ENCODE measurements at regions not wholly inside any gene's neighbourhood (a gene's known extent, or its start where the extent isn't known, plus 50 kb on each side); places are given as distances from the start of the nearest gene placed in this dataset.

GRCh38 chr20:58072695-58073671 lies 155.5 kb downstream of the ANKRD60 start:
- intact Hi-C loops (cut with micrococcal nuclease): no loop called here
- Mint-ChIP-seq H3K4me1 (ENCODE audit: low read depth) (peaks cover 5% of the 10 kb centered on the region), H3K27ac (no peak overlapping the region), H3K27me3 (ENCODE audit: insufficient read depth) (peaks cover 4% of the 10 kb centered on the region), H3K36me3 (ENCODE audit: low read depth) (no peaks in the 10 kb centered on the region), H3K9me3 (no peaks in the 10 kb centered on the region), H3K4me3 (no peak overlapping the region)
- no peak for DNase-seq (ENCODE audit: low spot score)

GRCh38 chr20:58071991-58072390 lies 156.5 kb downstream of the ANKRD60 start:
- Mint-ChIP-seq H3K4me3 (no peak overlapping the region), H3K9me3 (no peaks in the 10 kb centered on the region), H3K27ac (no peak overlapping the region), H3K27me3 (ENCODE audit: insufficient read depth) (peaks cover 4% of the 10 kb centered on the region), H3K36me3 (ENCODE audit: low read depth) (no peaks in the 10 kb centered on the region), H3K4me1 (ENCODE audit: low read depth) (peaks cover 5% of the 10 kb centered on the region)
- no peak for DNase-seq (ENCODE audit: low spot score)
- intact Hi-C loops (cut with micrococcal nuclease): no loop called here

- no peak overlapping the region for H3K27ac Mint-ChIP-seq
- no peak overlapping the region for H3K4me3 Mint-ChIP-seq
- peaks cover 4% of the 10 kb centered on the region for H3K27me3 Mint-ChIP-seq (ENCODE audit: insufficient read depth)
- peaks cover 5% of the 10 kb centered on the region for H3K4me1 Mint-ChIP-seq (ENCODE audit: low read depth)
- no peaks in the 10 kb centered on the region for H3K36me3 Mint-ChIP-seq (ENCODE audit: low read depth)
- no peak for DNase-seq (ENCODE audit: low spot score)
- no peaks in the 10 kb centered on the region for H3K9me3 Mint-ChIP-seq
- intact Hi-C loops (cut with micrococcal nuclease): no loop called here
Observed at GRCh38 chr20:58071298-58071697, 157.2 kb downstream of the ANKRD60 start.

GRCh38 chr20:58070664-58071196 lies 157.7 kb downstream of the ANKRD60 start:
- Mint-ChIP-seq H3K27me3 (ENCODE audit: insufficient read depth) (peaks cover 4% of the 10 kb centered on the region), H3K27ac (no peak overlapping the region), H3K4me1 (ENCODE audit: low read depth) (peaks cover 5% of the 10 kb centered on the region), H3K36me3 (ENCODE audit: low read depth) (no peaks in the 10 kb centered on the region), H3K4me3 (no peak overlapping the region), H3K9me3 (no peaks in the 10 kb centered on the region)
- DNase-seq (ENCODE audit: low spot score): no peak
- intact Hi-C loops (cut with micrococcal nuclease): no loop called here

GRCh38 chr20:58069796-58070663 lies 158.4 kb downstream of the ANKRD60 start:
- no peak overlapping the region for H3K4me3 Mint-ChIP-seq
- no peaks in the 10 kb centered on the region for H3K9me3 Mint-ChIP-seq
- intact Hi-C loops (cut with micrococcal nuclease): no loop called here
- H3K27ac Mint-ChIP-seq: no peak overlapping the region
- H3K36me3 Mint-ChIP-seq (ENCODE audit: low read depth): no peaks in the 10 kb centered on the region
- H3K27me3 Mint-ChIP-seq (ENCODE audit: insufficient read depth): peaks cover 2% of the 10 kb centered on the region
- peaks cover 3% of the 10 kb centered on the region for H3K4me1 Mint-ChIP-seq (ENCODE audit: low read depth)
- DNase-seq (ENCODE audit: low spot score): no peak

- no peaks in the 10 kb centered on the region for H3K4me1 Mint-ChIP-seq (ENCODE audit: low read depth)
- DNase-seq (ENCODE audit: low spot score): no peak
- H3K4me3 Mint-ChIP-seq: no peak overlapping the region
- no peaks in the 10 kb centered on the region for H3K9me3 Mint-ChIP-seq
- intact Hi-C loops (cut with micrococcal nuclease): no loop called here
- H3K27me3 Mint-ChIP-seq (ENCODE audit: insufficient read depth): peaks cover 2% of the 10 kb centered on the region
- H3K27ac Mint-ChIP-seq: no peak overlapping the region
- H3K36me3 Mint-ChIP-seq (ENCODE audit: low read depth): no peaks in the 10 kb centered on the region
Observed at GRCh38 chr20:58069207-58069606, 159.2 kb downstream of the ANKRD60 start.

- intact Hi-C loops (cut with micrococcal nuclease): no loop called here
- Mint-ChIP-seq H3K27ac (no peak overlapping the region), H3K36me3 (ENCODE audit: low read depth) (no peaks in the 10 kb centered on the region)
Observed at GRCh38 chr20:58065508-58066361, 162.7 kb downstream of the ANKRD60 start.

GRCh38 chr20:58064411-58065010 lies 163.9 kb downstream of the ANKRD60 start:
- Mint-ChIP-seq H3K4me3 (no peak overlapping the region), H3K4me1 (ENCODE audit: low read depth) (no peaks in the 10 kb centered on the region), H3K27ac (no peak overlapping the region), H3K36me3 (ENCODE audit: low read depth) (no peaks in the 10 kb centered on the region), H3K9me3 (peaks cover 6% of the 10 kb centered on the region), H3K27me3 (ENCODE audit: insufficient read depth) (peaks cover 14% of the 10 kb centered on the region)
- no peak for DNase-seq (ENCODE audit: low spot score)
- intact Hi-C loops (cut with micrococcal nuclease): no loop called here

More at GRCh38 chr20:58065508-58066361, 162.7 kb downstream of the ANKRD60 start:
- Mint-ChIP-seq H3K4me1 (ENCODE audit: low read depth) (no peaks in the 10 kb centered on the region), H3K9me3 (peaks cover 6% of the 10 kb centered on the region), H3K27me3 (ENCODE audit: insufficient read depth) (peaks cover 13% of the 10 kb centered on the region), H3K4me3 (no peak overlapping the region)
- no peak for DNase-seq (ENCODE audit: low spot score)

GRCh38 chr20:58059260-58059544 lies 169.3 kb downstream of the ANKRD60 start:
- H3K4me3 Mint-ChIP-seq: no peak overlapping the region
- DNase-seq (ENCODE audit: low spot score): no peak
- H3K36me3 Mint-ChIP-seq (ENCODE audit: low read depth): no peaks in the 10 kb centered on the region
- peaks cover 6% of the 10 kb centered on the region for H3K9me3 Mint-ChIP-seq
- intact Hi-C loops (cut with micrococcal nuclease): no loop called here
- peaks cover 14% of the 10 kb centered on the region for H3K27me3 Mint-ChIP-seq (ENCODE audit: insufficient read depth)
- H3K4me1 Mint-ChIP-seq (ENCODE audit: low read depth): no peaks in the 10 kb centered on the region
- H3K27ac Mint-ChIP-seq: no peak overlapping the region

GRCh38 chr20:58058421-58059259 lies 169.8 kb downstream of the ANKRD60 start:
- peaks cover 6% of the 10 kb centered on the region for H3K9me3 Mint-ChIP-seq
- no peak overlapping the region for H3K27ac Mint-ChIP-seq
- H3K36me3 Mint-ChIP-seq (ENCODE audit: low read depth): no peaks in the 10 kb centered on the region
- H3K4me3 Mint-ChIP-seq: no peak overlapping the region
- H3K4me1 Mint-ChIP-seq (ENCODE audit: low read depth): no peaks in the 10 kb centered on the region
- H3K27me3 Mint-ChIP-seq (ENCODE audit: insufficient read depth): peaks cover 14% of the 10 kb centered on the region
- intact Hi-C loops (cut with micrococcal nuclease): no loop called here
- no peak for DNase-seq (ENCODE audit: low spot score)

- Mint-ChIP-seq H3K4me1 (ENCODE audit: low read depth) (no peaks in the 10 kb centered on the region), H3K4me3 (no peak overlapping the region), H3K36me3 (ENCODE audit: low read depth) (no peaks in the 10 kb centered on the region), H3K27ac (no peak overlapping the region), H3K9me3 (no peaks in the 10 kb centered on the region), H3K27me3 (ENCODE audit: insufficient read depth) (peaks cover 6% of the 10 kb centered on the region)
- intact Hi-C loops (cut with micrococcal nuclease): no loop called here
- DNase-seq (ENCODE audit: low spot score): no peak
Observed at GRCh38 chr20:58056921-58057686, 171.3 kb downstream of the ANKRD60 start.
